OCI-LY3 (cell line): ENCODE measurements at regions not wholly inside any gene's neighbourhood (a gene's known extent, or its start where the extent isn't known, plus 50 kb on each side); places are given as distances from the start of the nearest gene placed in this dataset.

Source experiments
- CTCF ChIP-seq: fragments of 200-600, 300-600 bp; sonication (generic); IDR thresholded peaks from 2 replicates; pipeline ENCODE4 v1.5.1; 2014; ENCODE audit warnings: antibody characterized with exemption, low read length, low read depth
- EZH2phosphoT487 ChIP-seq: fragments of 200-600 bp; shearing (Covaris generic); IDR thresholded peaks from 2 replicates; pipeline ENCODE4 v1.6.1; 2018; ENCODE audit warnings: antibody characterized with exemption, mixed run types, low read depth

- TF ChIP-seq CTCF (no peak), EZH2phosphoT487 (no peak)
Measured at GRCh38 chr14:97109234-97109633, 312.1 kb downstream of the VRK1 start.
